ENCODE measurements at regions not wholly inside any gene's neighbourhood (a gene's known extent, or its start where the extent isn't known, plus 50 kb on each side); places are given as distances from the start of the nearest gene placed in this dataset.

DNA sequence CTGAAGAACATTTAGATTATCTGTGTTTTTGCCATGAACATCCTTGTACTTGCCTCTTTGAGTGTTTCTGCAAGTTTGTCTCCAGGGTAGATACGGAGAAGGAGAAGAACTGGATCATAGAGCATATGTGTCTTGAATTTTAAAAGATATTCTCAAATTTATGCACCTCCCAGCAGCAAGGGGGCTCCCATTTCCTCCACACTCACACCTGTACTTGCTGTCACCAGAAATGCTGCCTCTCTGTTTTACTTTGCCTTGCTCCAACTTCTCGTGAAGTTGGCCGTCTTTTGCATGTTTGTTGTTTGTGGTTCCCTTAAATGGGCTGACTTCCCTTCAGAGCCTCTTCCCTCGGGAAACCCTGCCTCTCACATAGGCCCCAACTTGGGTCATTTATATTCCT, 171.0 kb downstream of the TFAP2C start:
- no peak for DNase-seq (ENCODE audit: low read depth, low spot score)

DNA sequence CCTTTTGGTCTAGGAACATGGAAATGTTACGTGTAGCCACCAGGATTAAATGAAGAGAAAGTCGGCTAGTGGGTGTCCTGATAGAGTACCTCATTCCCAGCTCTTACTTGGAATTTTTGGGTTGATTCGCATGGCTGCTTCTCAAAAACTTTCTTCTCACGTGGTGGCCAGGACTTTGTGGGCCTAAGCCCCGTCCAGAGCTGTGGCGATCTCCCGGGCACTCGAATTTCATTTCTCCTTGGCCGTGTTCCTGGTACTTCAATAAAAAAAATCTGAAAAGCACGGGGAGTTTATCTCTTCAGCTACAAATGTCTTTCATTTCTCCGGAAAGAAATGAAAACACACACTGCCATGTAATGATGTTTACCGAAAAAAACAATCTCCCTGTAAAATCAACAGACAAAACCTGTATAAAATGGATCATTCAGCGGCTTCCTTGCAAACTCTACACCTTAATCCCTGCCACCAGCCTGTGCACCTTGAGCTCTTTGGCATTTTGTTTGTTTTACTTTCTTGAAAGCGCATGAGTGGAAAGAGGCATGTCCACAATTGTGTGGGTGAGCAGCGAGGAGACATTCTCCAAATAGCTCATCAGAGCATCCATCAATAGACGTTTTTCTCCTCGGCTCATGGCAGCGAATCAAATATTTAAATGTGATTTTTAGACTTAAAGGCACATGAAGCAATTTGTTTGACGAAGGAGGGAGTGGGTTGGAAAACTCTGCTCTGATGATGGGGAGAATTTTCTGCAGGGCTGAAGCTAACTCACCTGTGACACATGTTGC, 173.1 kb downstream of the TFAP2C start:
- DNase-seq (ENCODE audit: low read depth, low spot score) = no peak

DNA sequence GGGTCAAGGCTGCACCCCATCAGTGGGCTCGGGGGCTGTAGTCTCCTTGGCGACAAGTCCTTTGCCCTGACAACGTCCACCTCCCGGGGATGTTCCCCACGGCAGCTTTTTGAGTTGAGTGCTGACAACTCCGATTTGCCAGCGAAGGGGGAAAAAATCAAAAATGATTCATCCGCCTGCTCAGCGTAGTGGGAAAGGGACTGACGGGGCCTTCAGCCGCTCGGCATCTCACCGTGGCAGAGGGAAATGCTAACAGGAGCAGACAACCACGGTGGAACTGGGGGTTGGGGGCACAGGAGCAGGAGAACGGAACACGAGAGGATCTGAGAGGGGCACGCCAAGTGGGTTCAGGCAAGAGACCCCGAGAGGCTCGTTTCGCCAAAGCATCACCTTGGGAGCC, 173.7 kb downstream of the TFAP2C start:
- no peak for DNase-seq (ENCODE audit: low read depth, low spot score)

DNA sequence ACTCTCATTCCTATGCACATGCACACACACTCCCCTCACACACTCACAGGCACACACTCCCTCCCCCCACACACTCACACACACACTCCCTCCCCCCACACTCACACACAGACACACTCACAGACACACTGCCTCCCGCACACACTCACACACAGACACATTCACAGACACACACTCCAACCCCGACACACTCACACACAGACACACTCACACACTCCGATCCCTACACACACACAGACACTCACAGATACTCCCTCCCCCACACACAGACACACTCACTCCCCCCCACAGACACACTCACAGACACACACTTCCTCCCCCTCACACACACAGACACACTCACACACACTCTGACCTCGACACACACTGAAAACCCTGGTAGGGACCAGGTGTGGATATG, 176.2 kb downstream of the TFAP2C start:
- DNase-seq (ENCODE audit: low read depth, low spot score) = no peak

DNA sequence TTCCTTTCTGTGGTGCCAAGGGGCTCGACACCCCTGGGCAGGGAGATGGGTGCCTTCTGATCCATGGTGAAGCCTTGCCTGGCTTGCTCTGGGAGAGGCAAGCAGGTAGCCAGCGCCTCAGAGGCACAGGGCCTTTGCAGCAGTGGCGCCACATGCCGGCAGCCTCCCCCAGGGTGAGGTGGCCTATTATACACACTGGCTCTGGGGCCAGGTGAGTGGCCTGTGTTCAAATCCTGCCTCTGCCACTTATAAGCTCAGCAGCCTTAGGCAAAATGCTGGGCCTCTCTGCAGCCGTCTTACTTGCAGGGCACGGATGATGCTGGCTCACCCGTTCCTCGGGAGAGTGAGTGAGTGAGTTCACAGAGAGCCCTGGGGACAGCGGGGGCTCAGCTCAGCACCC, 176.9 kb downstream of the TFAP2C start:
- no peak for DNase-seq (ENCODE audit: low read depth, low spot score)

DNA sequence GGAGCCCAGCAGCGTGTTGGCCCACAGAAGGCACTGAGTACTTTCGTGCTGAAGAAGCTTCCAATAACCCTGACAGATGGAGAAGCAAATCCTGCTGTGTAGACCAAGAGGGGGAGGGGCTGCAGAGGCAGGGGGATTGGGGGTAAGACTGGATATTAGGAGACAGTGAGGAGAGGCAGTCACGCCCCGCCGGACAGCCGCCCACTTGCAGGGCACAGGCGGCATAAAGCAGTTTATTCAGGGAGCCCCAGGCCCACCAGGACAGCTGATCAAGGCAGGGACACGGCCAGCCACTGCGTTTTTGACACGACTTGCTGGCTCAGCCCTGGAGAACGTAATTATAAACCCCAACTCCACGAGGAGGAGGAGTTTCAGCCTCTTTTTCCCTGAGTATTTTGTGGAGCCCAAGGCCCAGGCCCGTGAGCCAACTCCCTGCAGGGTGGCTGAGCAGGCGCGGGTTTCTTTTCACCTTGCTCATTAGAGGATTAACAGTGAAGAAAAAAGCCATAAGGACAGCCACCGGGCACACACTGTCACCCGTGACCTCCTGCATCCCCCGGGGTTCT, 177.9 kb downstream of the TFAP2C start:
- no peak for DNase-seq (ENCODE audit: low read depth, low spot score)

DNA sequence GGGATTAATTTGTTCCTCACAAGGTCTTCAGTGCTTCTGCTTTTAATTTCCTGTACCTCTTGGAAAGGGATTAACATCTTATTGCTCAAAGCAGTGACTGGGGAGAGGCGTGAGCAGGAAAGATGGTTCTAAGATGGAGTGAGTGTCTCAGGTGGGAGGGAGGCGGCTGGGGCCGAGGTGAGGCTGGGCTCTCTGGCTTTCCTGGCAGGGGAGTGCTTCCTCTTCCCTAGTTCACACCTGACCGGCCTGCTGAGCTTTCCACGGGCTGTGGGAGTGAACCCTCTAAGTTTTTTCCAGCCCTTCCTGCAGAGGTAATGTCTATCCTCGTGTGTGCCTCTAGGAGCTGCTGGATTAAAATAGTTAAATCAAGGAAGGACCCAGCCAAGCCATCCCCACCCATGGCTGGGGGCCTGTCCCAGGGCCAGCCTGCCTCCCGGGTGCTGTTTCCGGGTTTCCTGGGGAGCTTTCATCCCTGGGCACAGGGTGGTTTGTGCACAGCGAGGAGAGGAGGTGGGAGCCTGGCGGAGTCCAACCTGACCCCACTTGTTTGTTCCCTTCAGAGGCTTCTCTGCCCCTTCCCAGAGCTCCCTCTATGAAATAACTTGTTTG, 179.1 kb downstream of the TFAP2C start:
- DNase-seq (ENCODE audit: low read depth, low spot score) = no peak

DNA sequence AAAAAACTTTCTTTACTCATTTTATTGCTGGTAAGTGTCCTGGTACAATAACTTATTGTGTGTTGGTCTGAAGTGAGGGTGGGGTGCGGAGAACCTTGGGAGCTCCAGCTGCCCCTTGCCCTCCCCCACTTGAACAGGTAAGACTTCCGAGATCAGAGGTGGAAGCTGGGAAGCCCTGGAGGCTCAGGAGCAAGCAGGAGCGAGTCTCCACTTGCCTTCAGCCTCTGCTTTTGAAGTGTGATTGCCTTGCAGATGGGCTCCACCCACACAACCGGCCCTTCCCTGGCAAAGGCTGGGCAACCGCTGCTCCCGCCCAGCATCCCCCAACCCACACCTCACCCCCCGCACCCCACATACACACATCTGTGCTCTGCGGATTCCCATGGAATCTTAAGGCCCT, 179.6 kb downstream of the TFAP2C start:
- DNase-seq (ENCODE audit: low read depth, low spot score) = no peak

DNA sequence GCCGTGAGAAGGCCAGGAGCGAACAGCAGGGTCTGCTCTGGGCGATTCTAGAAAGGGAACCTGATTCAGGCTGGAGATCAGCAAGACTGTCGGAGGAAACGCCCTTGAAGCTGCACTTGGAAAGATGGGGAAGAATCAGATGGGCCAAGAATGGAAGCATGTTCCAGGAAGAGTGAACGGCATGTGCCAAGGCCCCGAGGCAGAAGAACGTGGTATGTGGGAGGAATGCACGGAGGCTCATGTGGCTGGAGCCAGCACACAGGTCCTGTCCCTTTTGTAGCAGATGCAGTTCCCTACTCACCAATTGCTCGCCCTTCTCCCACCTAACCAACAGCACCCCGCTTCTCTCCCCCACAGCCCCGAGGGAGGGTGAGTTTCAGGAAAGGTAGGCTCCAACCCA, 180.6 kb downstream of the TFAP2C start:
- no peak for DNase-seq (ENCODE audit: low read depth, low spot score)

DNA sequence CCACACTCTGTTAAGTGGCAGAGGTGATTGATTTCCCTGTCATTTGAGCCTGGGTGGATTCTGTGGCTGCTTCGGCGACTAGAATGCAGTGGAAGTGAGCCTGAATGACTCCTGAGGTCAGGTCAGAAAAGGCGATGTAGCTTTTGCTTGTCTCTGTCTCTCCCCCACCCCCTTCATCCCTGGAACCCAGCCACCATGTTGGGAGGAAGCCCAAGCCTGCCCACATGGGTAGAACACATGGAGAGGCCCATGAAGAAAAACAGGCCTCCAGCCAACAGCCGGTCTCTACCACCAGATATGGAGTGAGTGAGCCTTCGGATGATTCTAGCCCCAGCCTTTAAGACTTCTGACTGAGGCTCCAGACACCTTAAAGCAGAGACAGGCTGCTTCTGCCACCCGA, 181.0 kb downstream of the TFAP2C start:
- no peak for DNase-seq (ENCODE audit: low read depth, low spot score)

DNA sequence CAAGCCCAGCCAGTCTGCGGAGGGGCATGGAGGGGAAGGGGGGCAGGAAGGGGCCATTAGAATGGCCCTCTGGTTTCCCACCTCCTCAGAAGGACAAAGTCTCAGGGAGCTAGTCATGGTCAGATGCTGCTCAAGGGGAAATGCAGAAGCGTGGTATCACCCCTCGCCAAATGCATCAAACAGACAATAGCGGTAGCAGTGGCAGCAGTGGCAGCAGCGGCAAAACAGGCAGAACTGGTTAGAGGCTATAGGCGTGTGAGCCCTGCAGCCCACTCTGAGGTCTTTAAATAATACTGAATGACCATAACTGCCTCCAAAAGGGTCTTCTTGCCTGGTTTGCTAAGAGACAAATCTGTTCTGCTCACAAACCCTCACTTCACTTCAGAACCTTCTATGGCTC, 186.7 kb downstream of the TFAP2C start:
- no peak for DNase-seq (ENCODE audit: low read depth, low spot score)

DNA sequence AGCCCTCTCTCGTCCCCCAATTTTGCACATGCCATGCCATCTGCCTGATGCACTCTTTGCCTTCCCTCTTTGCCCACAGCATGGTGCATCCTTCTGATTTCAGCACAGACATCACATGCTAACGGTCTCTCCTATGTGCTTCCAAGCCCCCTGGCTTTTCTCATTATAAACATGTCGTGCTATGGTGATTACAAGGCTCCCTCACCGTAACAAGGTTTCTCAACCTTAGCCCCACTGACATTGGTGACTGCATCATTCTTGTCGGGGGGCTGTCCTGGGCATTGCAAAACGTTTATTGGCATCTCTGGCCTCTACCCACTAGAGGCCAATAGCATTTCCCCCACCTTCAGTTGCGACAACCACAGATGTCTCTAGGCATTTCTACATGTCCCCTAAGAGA, 187.2 kb downstream of the TFAP2C start:
- no peak for DNase-seq (ENCODE audit: low read depth, low spot score)

DNA sequence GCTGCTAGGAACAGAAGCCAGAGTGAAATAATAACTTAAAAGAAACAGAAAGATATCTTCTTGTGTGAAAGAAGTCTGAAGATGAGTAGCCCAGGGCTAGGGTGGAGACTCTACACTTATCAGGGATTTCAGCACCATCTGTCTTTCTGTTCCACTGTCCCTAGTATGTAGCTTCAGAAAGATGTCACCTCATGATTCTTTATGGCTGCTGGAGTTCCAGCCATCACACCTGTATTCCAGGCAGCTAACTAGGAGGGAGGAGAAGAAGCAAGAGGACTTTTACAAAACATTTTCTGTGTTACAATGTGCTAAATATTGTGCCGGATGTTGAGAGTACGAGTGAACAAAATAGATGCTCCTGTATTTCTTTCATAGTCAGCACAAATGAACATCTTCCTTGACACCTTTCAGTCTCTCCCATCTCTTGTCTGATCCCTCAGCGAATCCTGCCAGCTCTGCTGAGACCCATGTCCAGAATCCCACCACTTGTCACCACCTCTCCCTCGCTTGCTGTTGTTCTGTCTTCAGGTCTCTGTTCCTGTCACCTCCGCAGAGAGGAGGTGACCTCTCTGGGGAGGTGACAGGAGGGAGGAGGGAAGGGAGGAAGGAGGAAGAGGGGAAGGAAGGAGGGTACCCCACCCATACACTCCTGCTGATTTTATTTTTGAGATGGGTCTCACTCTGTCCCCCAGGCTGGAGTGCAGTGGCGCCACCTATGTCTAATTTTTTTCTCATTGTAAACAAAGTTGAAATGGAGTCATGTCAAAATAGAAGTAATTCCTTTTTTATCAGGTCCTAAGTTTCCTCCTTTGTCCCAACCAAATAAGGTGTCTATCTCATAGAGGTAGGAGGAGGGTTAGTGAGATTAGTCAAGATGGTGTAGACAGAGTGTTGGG, 188.9 kb downstream of the TFAP2C start:
- no peak for DNase-seq (ENCODE audit: low read depth, low spot score)

DNA sequence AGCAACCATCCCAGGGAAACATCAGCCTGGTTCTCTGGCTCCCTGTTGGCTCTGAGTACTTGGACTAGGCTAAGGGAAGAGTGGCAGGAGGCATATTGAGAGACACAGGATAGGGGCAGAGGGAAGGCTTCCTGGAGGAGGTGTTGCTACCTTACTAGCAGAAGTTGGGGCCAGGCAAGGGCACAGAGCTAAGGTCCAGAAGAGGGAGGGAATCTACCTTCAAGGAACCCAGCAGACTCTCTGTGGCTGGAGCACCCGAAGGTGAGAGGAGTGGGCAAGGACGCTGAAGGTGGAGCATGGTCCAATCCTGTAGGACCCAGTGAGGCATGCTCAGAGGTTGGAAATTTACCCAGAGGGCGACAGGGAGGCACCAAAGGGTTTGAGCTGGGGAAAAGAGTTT, 191.9 kb downstream of the TFAP2C start:
- DNase-seq (ENCODE audit: low read depth, low spot score) = no peak

DNA sequence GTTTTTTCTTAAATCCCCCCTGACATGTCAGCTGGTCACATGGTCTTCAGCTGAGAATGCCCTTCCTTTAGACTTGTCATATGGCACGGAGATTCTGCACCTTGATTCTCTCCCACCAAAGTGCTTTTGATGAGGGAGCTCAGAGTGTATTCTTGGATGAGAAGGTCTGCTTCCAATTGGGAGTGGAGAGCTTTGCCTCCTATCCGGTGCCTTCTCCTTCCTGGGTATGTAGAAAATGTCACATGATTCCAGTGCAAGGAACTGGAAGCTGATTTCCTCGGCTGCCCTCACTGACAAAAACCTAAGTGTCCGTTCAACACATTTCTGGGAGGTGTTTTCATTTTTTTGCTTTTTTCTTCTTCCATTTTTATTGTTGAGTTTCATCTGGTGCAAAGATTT, 197.2 kb downstream of the TFAP2C start:
- DNase-seq (ENCODE audit: low read depth, low spot score) = no peak

DNA sequence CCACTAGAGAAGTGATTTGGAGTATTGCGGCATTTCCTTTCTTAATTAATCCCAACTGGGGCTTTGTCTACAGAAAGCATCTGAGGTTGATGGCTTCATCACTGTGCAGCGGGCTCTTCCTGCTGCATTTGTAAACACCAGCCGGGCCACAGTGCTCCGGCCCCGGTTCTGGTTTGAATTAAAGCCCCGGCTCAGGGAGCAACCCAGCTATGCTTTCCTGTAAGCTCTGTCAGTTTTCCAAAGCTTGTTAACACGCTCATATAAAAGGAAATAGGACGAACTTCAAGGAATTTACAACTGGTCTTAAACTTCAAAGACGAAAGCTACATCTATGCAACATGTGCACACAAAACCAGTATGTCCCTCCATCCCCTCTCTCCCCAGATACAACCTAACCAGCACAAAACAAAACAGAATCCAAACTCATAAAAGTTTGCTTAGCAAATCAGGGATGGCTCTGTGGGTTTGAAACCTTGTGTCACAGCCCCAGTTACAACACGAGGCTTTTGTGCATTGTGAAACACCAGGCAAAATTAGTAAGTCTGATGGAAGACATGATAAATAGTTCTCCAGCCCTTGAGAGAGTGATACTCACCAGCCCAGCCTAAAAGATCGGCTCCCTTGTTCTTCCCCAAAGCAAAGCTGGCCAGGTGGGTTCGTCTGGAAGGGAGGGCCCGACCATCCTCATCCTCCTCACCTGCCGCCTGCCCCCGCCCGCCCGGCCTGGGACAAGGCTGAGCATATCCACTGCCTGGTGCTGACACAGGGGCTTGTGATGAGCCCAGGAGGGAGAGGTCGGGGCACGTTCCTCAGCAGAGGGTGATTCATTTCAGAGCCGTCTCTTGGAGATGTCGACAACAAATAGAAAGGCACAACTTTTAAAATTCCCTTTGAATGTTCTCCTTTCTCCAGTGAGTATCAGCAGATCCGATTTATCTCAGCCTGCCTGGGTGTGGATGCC, 197.9 kb downstream of the TFAP2C start:
- no peak for DNase-seq (ENCODE audit: low read depth, low spot score)

DNA sequence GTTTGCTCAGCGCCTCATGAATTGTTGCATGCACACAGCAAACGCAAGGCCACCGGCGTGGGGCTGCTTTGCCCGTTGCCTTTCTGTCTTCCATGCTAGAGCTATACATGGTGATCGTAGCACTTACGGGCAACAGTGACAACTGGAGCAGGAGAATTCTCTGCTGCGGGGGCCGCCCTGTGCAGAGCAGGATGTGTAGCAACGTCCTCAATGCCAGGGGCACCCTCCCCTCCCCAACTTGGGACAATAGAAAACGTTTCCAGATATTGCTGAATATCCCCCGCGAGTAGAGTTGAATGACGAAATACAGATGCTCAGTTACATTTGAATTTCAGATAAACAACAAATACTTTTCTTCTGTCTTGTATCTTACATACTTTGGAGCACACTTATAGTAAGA, 198.7 kb downstream of the TFAP2C start:
- no peak for DNase-seq (ENCODE audit: low read depth, low spot score)

DNA sequence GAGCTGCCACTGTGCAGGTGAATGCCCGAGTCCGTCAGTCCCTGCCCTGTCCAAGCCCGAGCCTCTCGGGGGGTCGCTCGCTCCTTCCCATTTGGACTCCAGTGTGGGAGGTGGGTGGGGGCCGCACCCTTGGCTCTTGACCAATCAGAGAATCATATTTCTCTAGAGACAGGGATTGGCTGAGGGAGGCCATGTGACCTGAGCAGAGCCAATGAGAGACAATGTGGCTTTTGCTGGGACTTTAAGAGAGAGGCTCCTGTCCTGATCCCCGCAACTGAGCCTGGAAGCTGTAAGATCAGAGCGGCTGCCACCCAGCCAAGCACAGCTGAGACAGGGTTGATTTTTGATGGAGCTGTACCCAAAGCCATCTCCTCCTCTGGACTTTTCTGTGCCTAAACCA, 199.3 kb downstream of the TFAP2C start:
- no peak for DNase-seq (ENCODE audit: low read depth, low spot score)

DNA sequence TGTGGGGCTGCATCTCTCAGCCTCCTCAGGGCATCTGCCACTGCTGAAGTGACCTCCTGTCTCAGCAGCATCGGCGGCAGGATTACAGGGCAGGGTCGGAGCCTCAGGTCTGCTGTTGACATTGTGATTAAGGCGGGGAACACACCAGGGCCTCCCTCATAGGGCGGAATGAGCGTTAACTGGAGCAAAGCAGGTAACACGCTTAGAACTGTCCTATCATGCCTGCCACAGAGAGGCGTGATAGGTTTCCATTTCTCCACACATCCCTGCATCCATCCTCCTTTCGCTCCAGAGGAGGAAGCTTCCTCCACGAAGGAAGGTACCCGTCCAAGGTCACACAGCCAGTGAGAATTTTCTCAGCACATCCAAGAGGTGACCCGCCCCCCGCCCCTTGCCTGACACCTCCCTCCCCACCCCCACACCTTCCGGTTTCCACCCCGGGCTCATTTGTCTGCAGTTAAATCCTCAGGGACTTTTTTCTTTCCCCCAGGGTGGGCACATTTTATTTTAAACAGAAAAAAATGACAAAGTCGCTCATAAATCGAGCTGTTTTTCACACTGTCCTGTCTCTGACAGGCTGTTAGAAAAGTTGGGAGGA, 200.8 kb downstream of the TFAP2C start:
- DNase-seq (ENCODE audit: low read depth, low spot score) = no peak

DNA sequence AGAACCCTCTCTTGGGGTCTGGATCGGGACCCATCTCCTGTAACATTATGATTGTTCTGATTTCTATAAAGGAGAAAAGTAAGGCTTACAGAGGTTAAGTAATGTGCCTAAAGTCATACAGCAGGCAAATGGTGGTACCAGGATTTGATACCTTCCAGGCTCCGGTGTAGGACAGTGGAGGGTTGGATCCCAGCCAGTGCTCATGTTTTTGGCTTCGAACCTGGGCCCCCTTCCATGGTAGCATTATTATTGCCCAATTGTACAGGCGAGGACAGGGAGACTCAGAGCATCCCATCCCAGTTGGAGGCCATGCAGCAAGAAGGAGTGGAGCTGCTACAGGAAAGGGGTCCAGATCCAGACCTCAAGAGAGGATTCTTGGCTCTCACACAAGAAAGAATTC, 202.7 kb downstream of the TFAP2C start:
- DNase-seq (ENCODE audit: low read depth, low spot score) = no peak

DNA sequence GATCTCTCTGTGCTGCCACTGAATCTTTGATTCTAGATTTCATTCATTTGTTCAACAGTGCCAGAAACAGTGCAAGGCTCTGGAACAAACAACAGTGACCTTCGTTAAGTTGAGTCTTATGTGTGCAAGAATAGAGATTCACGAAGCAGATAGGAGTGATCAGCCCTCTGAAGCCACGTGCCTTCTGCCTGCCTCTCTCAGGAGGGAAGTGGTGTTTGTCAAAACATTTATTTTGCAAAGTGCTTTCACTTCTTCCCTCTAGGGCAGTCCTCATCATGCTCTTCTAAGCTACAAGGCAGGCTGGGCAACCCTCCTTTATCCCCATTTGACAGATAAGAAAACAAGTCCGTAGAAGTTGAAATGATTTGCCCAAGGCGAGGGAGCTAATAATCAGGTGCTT, 204.3 kb downstream of the TFAP2C start:
- DNase-seq (ENCODE audit: low read depth, low spot score) = no peak

All from brain pericyte (primary cell).